Uterus (tissue), 3 donors: ENCODE measurements at regions not wholly inside any gene's neighbourhood (a gene's known extent, or its start where the extent isn't known, plus 50 kb on each side); places are given as distances from the start of the nearest gene placed in this dataset.

Experiments
- DNase-seq, 2 donors: peaks; one replicate each; pipeline ENCODE4 v3.0.0-alpha.2; 2019 to 2020
- H3K27ac ChIP-seq, 2 donors: fragments of 200-600 bp; sonication (generic); 1 replicate in 1 of 2; 2 replicates in 1 of 2; pipeline ENCODE4 v1.5.1; 2016 to 2018
- H3K27me3 ChIP-seq, 2 donors: fragments of 200-600 bp; sonication (generic); one replicate each; pipeline ENCODE4 v1.5.1; 2018 to 2019; ENCODE audit warnings: control low read depth in 1 of 2
- H3K36me3 ChIP-seq, 2 donors: fragments of 200-600 bp; sonication (generic); one replicate each; pipeline ENCODE4 v1.5.1; 2019; ENCODE audit warnings: control low read depth in 1 of 2
- H3K4me1 ChIP-seq, 2 donors: fragments of 200-600 bp; sonication (generic); one replicate each; pipeline ENCODE4 v1.5.1; 2018 to 2019; ENCODE audit warnings: control low read depth in 1 of 2
- H3K4me3 ChIP-seq, 2 donors: fragments of 200-600 bp; sonication (generic); 1 replicate in 1 of 2; 2 replicates in 1 of 2; pipeline ENCODE4 v1.5.1; 2018 to 2019; ENCODE audit warnings: mild to moderate bottlenecking in 1 of 2
- H3K9me3 ChIP-seq, 2 donors: fragments of 200-600 bp; sonication (generic); one replicate each; pipeline ENCODE4 v1.5.1; 2019; ENCODE audit warnings: control low read depth in 1 of 2
- CTCF ChIP-seq, 4 experiments: fragments of 200-600 bp in 2 of 4; fragments of 450-650 bp in 2 of 4; sonication (generic) in 2 of 4; IDR thresholded peaks; one replicate each; pipeline ENCODE4 v1.5.1; 2016 to 2019; ENCODE audit warnings: antibody characterized with exemption in 4 of 4, mild to moderate bottlenecking in 2 of 4, moderate library complexity in 1 of 4
- POLR2A ChIP-seq, 2 donors: fragments of 450-650 bp; IDR thresholded peaks; one replicate each; pipeline ENCODE4 v1.6.1; 2016; ENCODE audit warnings: antibody characterized with exemption in 2 of 2, mild to moderate bottlenecking in 1 of 2, moderate library complexity in 1 of 2
- intact Hi-C: fragments of 100-400 bp; cut with DNase I; formaldehyde crosslinking; loops from one replicate; pipeline ENCODE4 v1.15.1; 2023; ENCODE audit warnings: low total_unique reads
- donor health status: DM: yes; HTN: yes; CAD: no.

GRCh38 chr12:28104903-28105864, 85.1 kb upstream of the CCDC91 start:
- no peak overlapping the region for H3K27ac ChIP-seq
- TF ChIP-seq POLR2A (IDR thresholded peaks at IDR 0.05), result no peak
- TF ChIP-seq CTCF (IDR thresholded peaks at IDR 0.05), result no peak
- H3K9me3 ChIP-seq, result no peaks in the 10 kb centered on the region
- DNase-seq, result no peak
- H3K36me3 ChIP-seq, result no peaks in the 10 kb centered on the region
- no peaks in the 10 kb centered on the region for H3K4me1 ChIP-seq
- no peak overlapping the region for H3K4me3 ChIP-seq
- no peaks in the 10 kb centered on the region for H3K27me3 ChIP-seq
- intact Hi-C loops, result no loop called here

- no peak for DNase-seq
- intact Hi-C loops, result no loop called here
Measured at GRCh38 chr12:28107679-28108078, 82.6 kb upstream of the CCDC91 start.

GRCh38 chr12:28108599-28108998, 81.7 kb upstream of the CCDC91 start:
- DNase-seq, result no peak
- intact Hi-C loops, result no loop called here
- Histone ChIP-seq H3K4me3 (no peak overlapping the region), H3K4me1 (no peaks in the 10 kb centered on the region), H3K27ac (no peak overlapping the region), H3K27me3 (no peaks in the 10 kb centered on the region), H3K9me3 (no peaks in the 10 kb centered on the region), H3K36me3 (no peaks in the 10 kb centered on the region)
- TF ChIP-seq CTCF (IDR thresholded peaks at IDR 0.05), result no peak
- TF ChIP-seq POLR2A (IDR thresholded peaks at IDR 0.05), result no peak

More at GRCh38 chr12:28107679-28108078, 82.6 kb upstream of the CCDC91 start:
- Histone ChIP-seq H3K4me3 (no peak overlapping the region), H3K27ac (no peak overlapping the region), H3K36me3 (no peaks in the 10 kb centered on the region), H3K4me1 (no peaks in the 10 kb centered on the region), H3K27me3 (no peaks in the 10 kb centered on the region), H3K9me3 (no peaks in the 10 kb centered on the region)
- TF ChIP-seq POLR2A (IDR thresholded peaks at IDR 0.05) (no peak), CTCF (IDR thresholded peaks at IDR 0.05) (no peak)

GRCh38 chr12:28110329-28110728, 79.9 kb upstream of the CCDC91 start:
- intact Hi-C loops, result no loop called here
- DNase-seq, result no peak
- no peaks in the 10 kb centered on the region for H3K4me1 ChIP-seq
- TF ChIP-seq CTCF (IDR thresholded peaks at IDR 0.05) (no peak), POLR2A (IDR thresholded peaks at IDR 0.05) (no peak)
- no peaks in the 10 kb centered on the region for H3K9me3 ChIP-seq
- H3K36me3 ChIP-seq, result no peaks in the 10 kb centered on the region
- no peak overlapping the region for H3K4me3 ChIP-seq
- H3K27me3 ChIP-seq, result no peaks in the 10 kb centered on the region
- H3K27ac ChIP-seq, result no peak overlapping the region

GRCh38 chr12:28114488-28114887, 75.8 kb upstream of the CCDC91 start:
- no peak for DNase-seq
- no peaks in the 10 kb centered on the region for H3K4me1 ChIP-seq
- no peaks in the 10 kb centered on the region for H3K36me3 ChIP-seq
- TF ChIP-seq POLR2A (IDR thresholded peaks at IDR 0.05), result no peak
- no peaks in the 10 kb centered on the region for H3K9me3 ChIP-seq
- intact Hi-C loops, result no loop called here
- no peaks in the 10 kb centered on the region for H3K27me3 ChIP-seq
- H3K27ac ChIP-seq, result no peak overlapping the region
- no peak overlapping the region for H3K4me3 ChIP-seq
